ENCODE measurements at regions not wholly inside any gene's neighbourhood (a gene's known extent, or its start where the extent isn't known, plus 50 kb on each side); places are given as distances from the start of the nearest gene placed in this dataset.
A peak's percentile ranks its signal among the peaks of the same experiment; 100 is the strongest.
"Not testable (repeated sequence)": the region's sequence is repeated elsewhere in the genome, so short reads cannot be mapped to it uniquely, and the experiment has no call there.

DNA sequence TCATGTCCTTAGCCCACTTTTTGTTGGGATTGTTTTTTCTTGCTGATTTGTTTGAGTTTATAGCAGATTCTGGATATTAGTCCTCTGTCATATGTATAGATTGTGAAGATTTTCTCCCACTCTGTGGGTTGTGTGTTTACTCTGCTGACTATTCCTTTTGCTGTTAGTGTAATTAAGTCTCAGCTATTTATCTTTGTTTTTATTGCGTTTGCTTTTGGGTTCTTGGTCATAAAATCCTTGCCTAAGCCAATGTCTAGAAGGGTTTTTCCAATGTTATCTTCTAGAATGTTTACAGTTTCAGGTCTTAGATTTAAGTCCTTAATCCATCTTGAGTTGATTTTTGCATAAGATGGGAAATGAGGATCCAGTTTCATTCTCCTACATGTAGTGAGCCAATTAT lies 351.2 kb upstream of the PIK3R1 start:
- not testable (repeated sequence) for DNase-seq

GRCh38 chr5:67858471-67859031 lies 357.0 kb upstream of the PIK3R1 start:
- DNase-seq = no peak

DNA sequence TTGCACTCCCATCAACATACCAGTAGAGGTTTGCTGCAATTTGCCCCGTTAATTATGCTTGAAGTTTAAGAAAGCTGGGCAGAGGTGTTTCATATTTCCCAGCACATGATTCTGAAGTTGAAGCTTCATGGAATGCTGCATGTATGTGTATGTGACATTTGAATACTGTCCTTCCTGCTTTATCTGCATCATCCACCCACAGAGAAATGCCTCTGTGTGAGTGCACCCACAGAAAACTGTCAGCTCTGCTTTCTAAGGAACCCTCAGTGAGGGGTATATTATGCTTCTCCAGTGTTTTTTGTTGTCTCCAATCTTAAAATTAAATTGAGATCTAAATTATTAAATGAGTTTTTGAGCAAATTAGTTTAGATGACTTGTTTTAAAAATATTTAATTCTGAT lies 358.1 kb upstream of the PIK3R1 start:
- DNase-seq = peak; percentile 3

DNA sequence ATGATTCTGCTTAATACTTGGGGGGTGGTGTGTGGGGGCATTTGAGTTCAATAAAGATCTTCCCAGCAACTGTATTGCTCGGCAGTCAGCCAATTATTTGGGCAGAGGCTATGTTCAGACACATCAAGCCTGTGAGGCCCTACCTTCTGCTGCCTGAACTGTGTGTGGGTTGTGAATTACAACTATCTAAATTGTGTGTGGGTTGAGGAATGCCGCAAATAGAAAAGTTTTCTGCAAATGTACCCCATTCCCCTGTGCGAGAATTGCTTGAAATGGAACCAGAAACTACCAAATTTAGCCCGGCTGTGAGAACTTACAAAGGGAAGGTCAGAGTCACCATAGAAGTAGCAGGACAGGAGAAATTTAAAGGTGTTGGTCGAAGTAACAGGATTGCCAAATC lies 360.0 kb upstream of the PIK3R1 start:
- DNase-seq = no peak

GRCh38 chr5:67850906-67851305 lies 364.6 kb upstream of the PIK3R1 start:
- DNase-seq = not testable (repeated sequence)

DNA sequence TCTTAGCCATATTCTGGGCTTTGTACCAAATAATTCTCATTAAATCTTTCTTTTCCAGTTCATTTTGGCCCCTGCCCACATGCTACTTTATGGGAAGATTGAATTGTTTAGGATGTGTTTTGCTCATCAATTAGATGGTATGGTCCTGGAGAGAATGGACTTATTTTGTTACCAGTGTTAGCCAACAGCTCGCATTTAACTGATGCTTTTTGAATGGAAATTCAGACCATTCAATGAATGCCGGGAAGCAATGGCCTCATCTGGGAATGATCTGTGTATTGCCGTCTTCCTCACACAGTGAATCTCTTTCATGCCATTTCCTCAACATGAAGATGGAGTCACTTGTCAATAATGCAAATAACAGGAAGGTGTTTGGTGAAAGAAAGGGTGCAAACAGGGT lies 370.6 kb upstream of the PIK3R1 start:
- DNase-seq = no peak

DNA sequence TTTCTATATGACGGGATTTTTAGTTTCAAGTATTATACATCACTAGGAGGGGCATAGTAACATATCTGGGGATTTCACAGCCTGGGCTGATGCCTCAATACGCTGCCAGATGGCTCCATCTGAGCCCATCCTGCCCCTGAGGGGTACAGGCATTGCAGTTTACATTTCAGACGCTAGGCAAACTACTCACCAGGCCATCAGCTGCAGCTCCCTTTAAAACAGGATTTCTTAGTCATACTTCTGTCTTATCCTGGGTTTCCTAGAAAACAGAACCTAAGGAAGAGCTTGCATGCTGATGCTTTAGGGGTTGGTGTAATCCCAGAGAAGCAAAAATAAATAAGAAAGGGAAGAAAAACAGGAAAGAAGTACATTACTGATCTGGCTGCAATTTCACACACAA lies 372.8 kb upstream of the PIK3R1 start:
- DNase-seq = no peak

DNA sequence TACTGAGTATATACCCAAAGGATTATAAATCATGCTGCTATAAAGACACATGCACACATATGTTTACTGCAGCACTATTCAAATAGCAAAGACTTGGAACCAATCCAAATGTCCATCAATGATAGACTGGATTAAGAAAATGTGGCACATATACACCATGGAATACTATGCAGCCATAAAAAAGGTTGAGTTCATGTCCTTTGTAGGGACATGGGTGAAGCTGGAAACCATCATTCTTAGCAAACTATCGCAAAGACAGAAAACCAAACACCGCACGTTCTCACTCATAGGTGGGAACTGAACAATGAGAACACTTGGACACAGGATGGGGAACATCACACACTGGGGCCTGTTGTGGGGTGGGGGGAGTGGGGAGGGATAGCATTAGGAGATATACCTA lies 378.3 kb upstream of the PIK3R1 start:
- DNase-seq = not testable (repeated sequence)

DNA sequence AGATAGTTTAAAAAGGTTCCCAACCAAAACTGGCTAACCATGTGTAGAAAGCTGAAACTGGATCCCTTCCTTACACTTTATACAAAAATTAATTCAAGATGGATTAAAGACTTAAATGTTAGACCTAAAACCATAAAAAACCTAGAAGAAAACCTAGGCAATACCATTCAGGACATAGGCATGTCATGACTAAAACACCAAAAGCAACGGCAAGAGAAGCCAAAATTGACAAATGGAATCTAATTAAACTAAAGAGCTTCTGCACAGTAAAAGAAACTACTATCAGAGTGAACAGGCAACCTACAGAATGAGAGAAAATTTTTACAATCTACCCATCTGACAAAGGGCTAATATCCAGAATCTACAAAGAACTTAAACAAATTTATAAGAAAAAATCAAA lies 379.1 kb upstream of the PIK3R1 start:
- not testable (repeated sequence) for DNase-seq

DNA sequence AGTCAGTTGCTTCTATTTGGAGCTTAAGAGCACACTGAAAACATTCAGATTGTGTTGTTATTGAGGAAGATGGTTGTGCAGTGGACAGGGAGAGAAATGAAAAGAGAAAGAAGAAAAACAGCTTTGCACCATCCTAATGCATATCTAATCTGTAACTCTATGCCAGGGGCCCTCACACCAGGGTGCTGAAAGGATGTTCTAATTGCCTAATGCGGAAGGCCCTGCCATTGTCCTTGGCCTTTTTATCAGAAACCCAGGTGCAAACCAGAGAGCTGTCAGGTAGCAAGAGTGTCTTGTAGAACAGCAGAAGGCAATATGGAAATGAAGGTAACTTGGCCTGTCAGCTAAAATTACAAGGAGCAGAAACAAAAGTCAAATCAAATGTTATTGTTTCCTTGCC lies 384.5 kb upstream of the PIK3R1 start:
- no peak for DNase-seq

- DNase-seq = no peak
Observed at GRCh38 chr5:67827541-67827940, 388.0 kb upstream of the PIK3R1 start.

GRCh38 chr5:67824852-67825251 lies 390.7 kb upstream of the PIK3R1 start:
- no peak for DNase-seq

GRCh38 chr5:67817652-67818051 lies 397.9 kb upstream of the PIK3R1 start:
- no peak for DNase-seq

- no peak for DNase-seq
Observed at GRCh38 chr5:67816456-67816855, 399.1 kb upstream of the PIK3R1 start.

- DNase-seq = no peak
Observed at GRCh38 chr5:67815455-67816391, 399.8 kb upstream of the PIK3R1 start.

GRCh38 chr5:67814569-67815311 lies 400.8 kb upstream of the PIK3R1 start:
- DNase-seq = peak; percentile 30

DNA sequence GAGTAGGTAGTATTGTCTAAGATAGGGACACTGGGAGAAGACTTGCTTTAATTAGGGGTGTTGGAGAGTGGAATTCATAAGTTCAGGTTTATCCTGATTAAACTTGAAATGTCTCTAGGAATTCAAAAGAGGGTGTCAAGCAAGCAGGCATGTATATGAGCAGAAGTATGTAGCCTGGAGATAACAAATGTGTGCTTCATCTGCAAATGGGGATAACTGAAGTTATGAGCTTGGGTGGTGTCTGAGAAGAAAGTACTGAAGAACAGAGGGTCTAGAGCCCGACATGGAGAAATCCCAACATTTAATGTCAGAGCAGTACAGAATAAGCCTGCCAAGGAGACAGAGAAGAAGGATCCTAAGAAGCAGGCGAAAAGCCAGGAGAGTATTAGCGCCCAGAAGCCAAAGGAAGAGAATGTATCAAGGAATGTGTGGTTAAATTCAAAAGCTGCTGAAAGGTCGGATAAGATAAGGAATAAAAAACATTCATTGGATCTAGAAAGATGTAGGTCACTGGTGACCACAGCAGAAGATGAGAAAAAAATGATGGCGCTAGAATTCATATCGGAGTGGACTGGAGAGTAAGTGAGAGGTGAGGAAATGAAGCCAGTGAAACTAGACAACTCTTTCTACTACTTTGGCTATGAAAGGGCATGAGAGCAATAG lies 401.5 kb upstream of the PIK3R1 start:
- no peak for DNase-seq

GRCh38 chr5:67809589-67809988 lies 406.0 kb upstream of the PIK3R1 start:
- no peak for DNase-seq

GRCh38 chr5:67808340-67808739 lies 407.2 kb upstream of the PIK3R1 start:
- no peak for DNase-seq

- DNase-seq = no peak
Observed at GRCh38 chr5:67807439-67807888, 408.1 kb upstream of the PIK3R1 start.

DNA sequence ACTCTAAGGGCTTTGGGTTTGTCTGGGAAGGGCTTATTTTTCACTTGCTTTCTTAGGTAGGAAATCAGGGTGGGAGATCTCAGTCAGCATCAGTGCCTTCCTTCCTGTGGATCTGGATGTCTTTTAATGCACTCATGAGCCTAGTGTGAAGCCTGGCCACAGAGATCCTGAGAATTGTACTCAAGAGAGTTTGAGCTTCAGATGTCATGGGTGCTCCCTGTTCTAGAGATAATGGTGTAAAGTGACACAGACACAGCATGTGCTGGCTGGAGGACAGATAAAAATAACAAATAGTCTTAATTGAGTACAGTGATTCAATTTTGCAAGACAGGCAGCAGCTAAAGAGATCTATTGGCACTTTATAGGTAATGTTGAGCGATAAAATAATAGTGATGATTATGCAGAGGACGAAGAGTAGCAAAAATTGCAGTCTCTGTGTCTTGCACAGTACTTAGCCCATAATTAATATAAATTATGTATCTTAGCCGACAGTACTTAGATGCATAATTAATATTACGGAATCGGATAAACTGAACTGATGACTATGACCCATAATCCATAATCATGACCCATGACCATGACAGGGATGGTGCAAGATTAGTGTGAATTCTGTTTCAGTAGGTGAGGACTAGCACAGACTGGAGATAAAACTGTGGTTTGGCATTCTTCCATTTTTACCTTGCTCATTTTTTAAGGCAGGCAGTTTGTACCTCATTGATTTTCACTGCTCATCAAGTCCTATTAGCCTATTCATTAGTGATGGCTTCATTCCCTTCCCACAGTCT lies 408.7 kb upstream of the PIK3R1 start:
- no peak for DNase-seq

DNA sequence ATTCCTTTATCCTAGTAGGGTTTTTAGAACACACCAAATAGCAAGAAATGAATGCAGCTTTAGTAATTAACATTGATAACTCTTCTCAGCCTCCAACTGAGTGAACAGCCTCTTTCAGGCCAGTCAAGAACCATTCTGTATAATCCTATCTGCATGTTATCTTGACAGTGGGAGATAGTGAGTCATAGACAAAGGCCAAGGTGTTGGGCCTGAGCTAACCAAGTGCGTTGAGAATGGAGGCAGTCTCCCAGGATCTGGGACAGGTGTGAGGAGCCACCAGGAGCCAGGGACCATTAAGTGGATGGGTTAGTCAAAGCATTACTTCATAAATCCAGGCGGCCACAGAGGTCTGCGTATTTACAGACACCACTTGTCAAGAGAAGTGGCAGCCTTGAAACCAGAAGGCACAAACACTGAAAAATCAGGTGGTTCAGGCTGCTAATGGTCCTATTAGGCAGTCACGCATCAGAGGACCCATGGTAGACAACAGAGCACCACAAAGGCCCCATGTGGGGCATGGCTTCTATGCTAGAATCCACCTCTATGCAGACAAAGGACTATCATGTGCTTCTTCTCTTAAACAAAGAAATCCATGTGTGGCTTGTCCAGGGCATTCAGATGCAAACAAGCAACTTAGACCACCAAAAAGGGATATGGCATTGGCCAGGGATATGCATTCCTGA lies 409.7 kb upstream of the PIK3R1 start:
- no peak for DNase-seq

All from suppressor macrophage treated with lipopolysaccharide for 4 hours (primary cell).